Left ventricle myocardium superior (tissue), 1 donor: ENCODE measurements at regions not wholly inside any gene's neighbourhood (a gene's known extent, or its start where the extent isn't known, plus 50 kb on each side); places are given as distances from the start of the nearest gene placed in this dataset.
A peak's percentile ranks its signal among the peaks of the same experiment; 100 is the strongest.

Source experiments
- ATAC-seq: fragments of 200-7000 bp; cut with Tn5 transposase; one replicate; pipeline ENCODE4 v1.9.1; 2020; ENCODE audit warnings: mild to moderate bottlenecking, moderate library complexity
- DNase-seq: peaks from one replicate; pipeline ENCODE4 v3.0.0-alpha.2; 2020
- intact Hi-C: fragments of 100-400 bp; cut with micrococcal nuclease; formaldehyde crosslinking; loops from one replicate; pipeline ENCODE4 v1.11.0; 2022
- donor health status: DM: no; HTN: yes; CAD: no; lungs with severe emphysema.

GRCh38 chr1:61627365-61627764, 97.6 kb downstream of the TM2D1 start:
- peak; percentile 78 for ATAC-seq
- no peak for DNase-seq
- intact Hi-C loops: no loop called here

GRCh38 chr1:61626816-61627215, 98.1 kb downstream of the TM2D1 start:
- peak; percentile 94 for ATAC-seq

GRCh38 chr1:61623852-61624251, 101.1 kb downstream of the TM2D1 start:
- intact Hi-C loops: no loop called here
- ATAC-seq (no peak), DNase-seq (no peak)

More at GRCh38 chr1:61626816-61627215, 98.1 kb downstream of the TM2D1 start:
- intact Hi-C loops: no loop called here
- peak; percentile 29 for DNase-seq

- intact Hi-C loops: no loop called here
- no peak for ATAC-seq
- DNase-seq: no peak
Observed at GRCh38 chr1:61620536-61620935, 104.4 kb downstream of the TM2D1 start.

- intact Hi-C loops: no loop called here
- ATAC-seq (no peak), DNase-seq (no peak)
Observed at GRCh38 chr1:61618755-61619154, 106.2 kb downstream of the TM2D1 start.

GRCh38 chr1:61618193-61618592, 106.7 kb downstream of the TM2D1 start:
- ATAC-seq (no peak), DNase-seq (no peak)
- intact Hi-C loops: no loop called here

GRCh38 chr1:61616830-61617229, 108.1 kb downstream of the TM2D1 start:
- DNase-seq: no peak
- ATAC-seq: no peak
- intact Hi-C loops: no loop called here

GRCh38 chr1:61612602-61613001, 112.3 kb downstream of the TM2D1 start:
- ATAC-seq (no peak), DNase-seq (no peak)
- intact Hi-C loops: no loop called here

- intact Hi-C loops: no loop called here
- ATAC-seq: no peak
Observed at GRCh38 chr1:61609040-61609439, 115.9 kb downstream of the TM2D1 start.

GRCh38 chr1:61607448-61607847, 117.5 kb downstream of the TM2D1 start:
- DNase-seq (no peak), ATAC-seq (no peak)
- intact Hi-C loops: no loop called here

More at GRCh38 chr1:61609040-61609439, 115.9 kb downstream of the TM2D1 start:
- no peak for DNase-seq

GRCh38 chr1:61606448-61607312, 118.3 kb downstream of the TM2D1 start:
- intact Hi-C loops: no loop called here
- DNase-seq (peak; percentile 85), ATAC-seq (peak; percentile 97)

GRCh38 chr1:61605607-61606321, 119.2 kb downstream of the TM2D1 start:
- ATAC-seq: no peak
- no peak for DNase-seq
- intact Hi-C loops: no loop called here

- intact Hi-C loops: no loop called here
- no peak for ATAC-seq
Observed at GRCh38 chr1:61604684-61605083, 120.3 kb downstream of the TM2D1 start.

GRCh38 chr1:61604261-61604660, 120.7 kb downstream of the TM2D1 start:
- intact Hi-C loops: no loop called here

More at GRCh38 chr1:61604684-61605083, 120.3 kb downstream of the TM2D1 start:
- no peak for DNase-seq

GRCh38 chr1:61602663-61603062, 122.3 kb downstream of the TM2D1 start:
- intact Hi-C loops: no loop called here
- no peak for ATAC-seq
- no peak for DNase-seq

More at GRCh38 chr1:61604261-61604660, 120.7 kb downstream of the TM2D1 start:
- ATAC-seq: no peak
- no peak for DNase-seq

GRCh38 chr1:61597601-61598000, 127.3 kb downstream of the TM2D1 start:
- DNase-seq: no peak
- ATAC-seq: no peak
- intact Hi-C loops: no loop called here

GRCh38 chr1:61593331-61593730, 131.6 kb downstream of the TM2D1 start:
- DNase-seq (no peak), ATAC-seq (no peak)
- intact Hi-C loops: no loop called here

GRCh38 chr1:61591351-61591750, 133.6 kb downstream of the TM2D1 start:
- peak; percentile 34 for DNase-seq
- ATAC-seq: peak; percentile 38
- intact Hi-C loops: no loop called here

- intact Hi-C loops: loop anchor here (10.0 kb wide), 1 partner anchor 534 kb away; no protein-coding TSS in a partner anchor
- DNase-seq (peak; percentile 62), ATAC-seq (peak; percentile 84)
Observed at GRCh38 chr1:61588736-61589672, 135.9 kb downstream of the TM2D1 start.
